ENCODE measurements at regions not wholly inside any gene's neighbourhood (a gene's known extent, or its start where the extent isn't known, plus 50 kb on each side); places are given as distances from the start of the nearest gene placed in this dataset.

GRCh38 chr7:34523226-34523918, 134.6 kb upstream of the NPSR1 start:
- Histone ChIP-seq H2BK5ac (ENCODE audit: low read length) (no peak overlapping the region), H2BK15ac (replicated peaks; ENCODE audit: low read depth) (no peak overlapping the region), H3K27ac (ENCODE audit: low read depth, low read length) (no peak overlapping the region), H4K8ac (ENCODE audit: low read depth, low read length) (no peak overlapping the region), H3K79me1 (ENCODE audit: low read length) (no peaks in the 10 kb centered on the region), H2AK5ac (ENCODE audit: low read length) (no peak overlapping the region), H3K56ac (ENCODE audit: low read length) (no peak overlapping the region), H3K4ac (ENCODE audit: low read depth, low read length) (no peak overlapping the region), H3K27me3 (ENCODE audit: insufficient read depth, low read length, poor library complexity) (no peaks in the 10 kb centered on the region), H3K23ac (ENCODE audit: low read length) (no peak overlapping the region), H3K36me3 (ENCODE audit: control insufficient read depth, insufficient read depth, low read length) (no peaks in the 10 kb centered on the region), H2BK120ac (ENCODE audit: low read depth, low read length) (no peak overlapping the region), H4K5ac (ENCODE audit: low read length) (no peak overlapping the region), H3K79me2 (ENCODE audit: control insufficient read depth, insufficient read depth, low read length) (no peaks in the 10 kb centered on the region), H3K4me2 (ENCODE audit: low read length) (no peak overlapping the region), H3K4me3 (ENCODE audit: low read length) (no peak overlapping the region), H3K9ac (ENCODE audit: low read length) (no peak overlapping the region), H3K4me1 (ENCODE audit: control insufficient read depth, low read depth, low read length) (no peaks in the 10 kb centered on the region), H3K18ac (ENCODE audit: low read length) (no peak overlapping the region)
- WGBS (ENCODE audit: extremely low coverage, insufficient coverage, low lambda C conversion rate): 100% methylated on average over 2 of the region's 5 CpGs
- no peak for DNase-seq

- DNase-seq: peak; percentile 28
- Histone ChIP-seq H2BK5ac (ENCODE audit: low read length) (no peak overlapping the region), H2BK15ac (replicated peaks; ENCODE audit: low read depth) (no peak overlapping the region), H3K23ac (ENCODE audit: low read length) (no peak overlapping the region), H4K5ac (ENCODE audit: low read length) (no peak overlapping the region), H3K4me1 (ENCODE audit: control insufficient read depth, low read depth, low read length) (no peaks in the 10 kb centered on the region), H3K36me3 (ENCODE audit: control insufficient read depth, insufficient read depth, low read length) (no peaks in the 10 kb centered on the region), H4K8ac (ENCODE audit: low read depth, low read length) (no peak overlapping the region), H2AK5ac (ENCODE audit: low read length) (no peak overlapping the region), H3K79me1 (ENCODE audit: low read length) (no peaks in the 10 kb centered on the region), H3K56ac (ENCODE audit: low read length) (no peak overlapping the region), H3K4ac (ENCODE audit: low read depth, low read length) (no peak overlapping the region), H3K4me3 (ENCODE audit: low read length) (no peak overlapping the region), H3K27ac (ENCODE audit: low read depth, low read length) (no peak overlapping the region), H3K27me3 (ENCODE audit: insufficient read depth, low read length, poor library complexity) (no peaks in the 10 kb centered on the region), H3K18ac (ENCODE audit: low read length) (no peak overlapping the region), H2BK120ac (ENCODE audit: low read depth, low read length) (no peak overlapping the region), H3K79me2 (ENCODE audit: control insufficient read depth, insufficient read depth, low read length) (no peaks in the 10 kb centered on the region), H3K4me2 (ENCODE audit: low read length) (no peak overlapping the region), H3K9ac (ENCODE audit: low read length) (no peak overlapping the region)
- WGBS (ENCODE audit: extremely low coverage, insufficient coverage, low lambda C conversion rate): no CpG with 5 or more reads among the region's 1 CpG
Measured at GRCh38 chr7:34530259-34530658, 127.8 kb upstream of the NPSR1 start.

- no peak overlapping the region for H4K5ac ChIP-seq (ENCODE audit: low read length)
- no peaks in the 10 kb centered on the region for H3K79me2 ChIP-seq (ENCODE audit: control insufficient read depth, insufficient read depth, low read length)
- no peak overlapping the region for H3K27ac ChIP-seq (ENCODE audit: low read depth, low read length)
- H2BK5ac ChIP-seq (ENCODE audit: low read length): no peak overlapping the region
- no peak overlapping the region for H2BK15ac ChIP-seq (replicated peaks; ENCODE audit: low read depth)
- H3K36me3 ChIP-seq (ENCODE audit: control insufficient read depth, insufficient read depth, low read length): no peaks in the 10 kb centered on the region
- H4K8ac ChIP-seq (ENCODE audit: low read depth, low read length): no peak overlapping the region
- no peak overlapping the region for H3K4me3 ChIP-seq (ENCODE audit: low read length)
- no peaks in the 10 kb centered on the region for H3K79me1 ChIP-seq (ENCODE audit: low read length)
- H3K23ac ChIP-seq (ENCODE audit: low read length): no peak overlapping the region
- no peak overlapping the region for H2BK120ac ChIP-seq (ENCODE audit: low read depth, low read length)
- no CpG with 5 or more reads among the region's 1 CpG for WGBS (ENCODE audit: extremely low coverage, insufficient coverage, low lambda C conversion rate)
- H2AK5ac ChIP-seq (ENCODE audit: low read length): no peak overlapping the region
- H3K4me2 ChIP-seq (ENCODE audit: low read length): no peak overlapping the region
- no peak overlapping the region for H3K56ac ChIP-seq (ENCODE audit: low read length)
- H3K4ac ChIP-seq (ENCODE audit: low read depth, low read length): no peak overlapping the region
- no peaks in the 10 kb centered on the region for H3K4me1 ChIP-seq (ENCODE audit: control insufficient read depth, low read depth, low read length)
- no peak overlapping the region for H3K18ac ChIP-seq (ENCODE audit: low read length)
- H3K9ac ChIP-seq (ENCODE audit: low read length): no peak overlapping the region
- H3K27me3 ChIP-seq (ENCODE audit: insufficient read depth, low read length, poor library complexity): no peaks in the 10 kb centered on the region
- peak; percentile 2 for DNase-seq
Measured at GRCh38 chr7:34539003-34539402, 119.0 kb upstream of the NPSR1 start.

GRCh38 chr7:34544621-34545020, 113.4 kb upstream of the NPSR1 start:
- H3K9ac ChIP-seq (ENCODE audit: low read length): no peak overlapping the region
- H3K23ac ChIP-seq (ENCODE audit: low read length): no peak overlapping the region
- H3K4ac ChIP-seq (ENCODE audit: low read depth, low read length): no peak overlapping the region
- H3K79me2 ChIP-seq (ENCODE audit: control insufficient read depth, insufficient read depth, low read length): no peaks in the 10 kb centered on the region
- H2AK5ac ChIP-seq (ENCODE audit: low read length): no peak overlapping the region
- H2BK15ac ChIP-seq (replicated peaks; ENCODE audit: low read depth): no peak overlapping the region
- no peak overlapping the region for H3K4me2 ChIP-seq (ENCODE audit: low read length)
- no peak overlapping the region for H3K56ac ChIP-seq (ENCODE audit: low read length)
- no peaks in the 10 kb centered on the region for H3K4me1 ChIP-seq (ENCODE audit: control insufficient read depth, low read depth, low read length)
- no peak overlapping the region for H4K5ac ChIP-seq (ENCODE audit: low read length)
- H3K27ac ChIP-seq (ENCODE audit: low read depth, low read length): no peak overlapping the region
- H3K18ac ChIP-seq (ENCODE audit: low read length): no peak overlapping the region
- no peaks in the 10 kb centered on the region for H3K27me3 ChIP-seq (ENCODE audit: insufficient read depth, low read length, poor library complexity)
- H3K36me3 ChIP-seq (ENCODE audit: control insufficient read depth, insufficient read depth, low read length): no peaks in the 10 kb centered on the region
- DNase-seq: no peak
- H3K79me1 ChIP-seq (ENCODE audit: low read length): no peaks in the 10 kb centered on the region
- H2BK120ac ChIP-seq (ENCODE audit: low read depth, low read length): no peak overlapping the region
- WGBS (ENCODE audit: extremely low coverage, insufficient coverage, low lambda C conversion rate): no CpG with 5 or more reads among the region's 13 CpGs
- H4K8ac ChIP-seq (ENCODE audit: low read depth, low read length): no peak overlapping the region
- H3K4me3 ChIP-seq (ENCODE audit: low read length): no peak overlapping the region
- no peak overlapping the region for H2BK5ac ChIP-seq (ENCODE audit: low read length)

- Histone ChIP-seq H3K9ac (ENCODE audit: low read length) (no peak overlapping the region), H3K27ac (ENCODE audit: low read depth, low read length) (no peak overlapping the region), H3K4me1 (ENCODE audit: control insufficient read depth, low read depth, low read length) (no peaks in the 10 kb centered on the region), H3K56ac (ENCODE audit: low read length) (no peak overlapping the region), H3K4me2 (ENCODE audit: low read length) (no peak overlapping the region), H4K5ac (ENCODE audit: low read length) (no peak overlapping the region), H2AK5ac (ENCODE audit: low read length) (no peak overlapping the region), H3K18ac (ENCODE audit: low read length) (no peak overlapping the region), H3K27me3 (ENCODE audit: insufficient read depth, low read length, poor library complexity) (no peaks in the 10 kb centered on the region), H2BK120ac (ENCODE audit: low read depth, low read length) (no peak overlapping the region), H3K79me2 (ENCODE audit: control insufficient read depth, insufficient read depth, low read length) (no peaks in the 10 kb centered on the region), H4K8ac (ENCODE audit: low read depth, low read length) (no peak overlapping the region), H3K4ac (ENCODE audit: low read depth, low read length) (no peak overlapping the region), H3K79me1 (ENCODE audit: low read length) (no peaks in the 10 kb centered on the region), H2BK15ac (replicated peaks; ENCODE audit: low read depth) (no peak overlapping the region), H3K23ac (ENCODE audit: low read length) (no peak overlapping the region), H2BK5ac (ENCODE audit: low read length) (no peak overlapping the region), H3K4me3 (ENCODE audit: low read length) (no peak overlapping the region), H3K36me3 (ENCODE audit: control insufficient read depth, insufficient read depth, low read length) (no peaks in the 10 kb centered on the region)
- WGBS (ENCODE audit: extremely low coverage, insufficient coverage, low lambda C conversion rate): no CpG with 5 or more reads among the region's 2 CpGs
- no peak for DNase-seq
Measured at GRCh38 chr7:34550996-34551395, 107.0 kb upstream of the NPSR1 start.

- no peak for DNase-seq
- H2BK120ac ChIP-seq (ENCODE audit: low read depth, low read length): no peak overlapping the region
- H4K8ac ChIP-seq (ENCODE audit: low read depth, low read length): no peak overlapping the region
- no peak overlapping the region for H3K56ac ChIP-seq (ENCODE audit: low read length)
- H3K27me3 ChIP-seq (ENCODE audit: insufficient read depth, low read length, poor library complexity): no peaks in the 10 kb centered on the region
- no peak overlapping the region for H2AK5ac ChIP-seq (ENCODE audit: low read length)
- no peak overlapping the region for H2BK5ac ChIP-seq (ENCODE audit: low read length)
- H3K36me3 ChIP-seq (ENCODE audit: control insufficient read depth, insufficient read depth, low read length): no peaks in the 10 kb centered on the region
- H4K5ac ChIP-seq (ENCODE audit: low read length): no peak overlapping the region
- no peak overlapping the region for H3K27ac ChIP-seq (ENCODE audit: low read depth, low read length)
- no peak overlapping the region for H3K4me3 ChIP-seq (ENCODE audit: low read length)
- H2BK15ac ChIP-seq (replicated peaks; ENCODE audit: low read depth): no peak overlapping the region
- no peak overlapping the region for H3K23ac ChIP-seq (ENCODE audit: low read length)
- no CpG with 5 or more reads among the region's 5 CpGs for WGBS (ENCODE audit: extremely low coverage, insufficient coverage, low lambda C conversion rate)
- H3K9ac ChIP-seq (ENCODE audit: low read length): no peak overlapping the region
- H3K4ac ChIP-seq (ENCODE audit: low read depth, low read length): no peak overlapping the region
- H3K79me2 ChIP-seq (ENCODE audit: control insufficient read depth, insufficient read depth, low read length): no peaks in the 10 kb centered on the region
- H3K18ac ChIP-seq (ENCODE audit: low read length): no peak overlapping the region
- H3K79me1 ChIP-seq (ENCODE audit: low read length): no peaks in the 10 kb centered on the region
- H3K4me1 ChIP-seq (ENCODE audit: control insufficient read depth, low read depth, low read length): no peaks in the 10 kb centered on the region
- no peak overlapping the region for H3K4me2 ChIP-seq (ENCODE audit: low read length)
Measured at GRCh38 chr7:34552502-34552901, 105.5 kb upstream of the NPSR1 start.
